Ascending aorta (tissue), 2 donors: ENCODE measurements at regions not wholly inside any gene's neighbourhood (a gene's known extent, or its start where the extent isn't known, plus 50 kb on each side); places are given as distances from the start of the nearest gene placed in this dataset.

Experiments
- DNase-seq, 2 donors: peaks; one replicate each; pipeline ENCODE4 v3.0.0-alpha.2; 2019; ENCODE audit warnings: low spot score in 2 of 2
- H3K27ac ChIP-seq, 2 donors: fragments of 200-600 bp; sonication (generic); one replicate each; pipeline ENCODE4 v1.5.1; 2016 to 2017; ENCODE audit warnings: mild to moderate bottlenecking in 1 of 2
- H3K27me3 ChIP-seq: fragments of 200-600 bp; sonication (generic); one replicate; pipeline ENCODE4 v1.5.1; 2017
- H3K36me3 ChIP-seq, 2 donors: fragments of 200-600 bp; sonication (generic); one replicate each; pipeline ENCODE4 v1.5.1; 2016
- H3K4me1 ChIP-seq, 2 donors: fragments of 200-600 bp; sonication (generic); one replicate each; pipeline ENCODE4 v1.5.1; 2016 to 2017; ENCODE audit warnings: mild to moderate bottlenecking in 1 of 2
- H3K4me3 ChIP-seq, 2 donors: fragments of 200-600 bp; sonication (generic); one replicate each; pipeline ENCODE4 v1.5.1; 2016 to 2017; ENCODE audit warnings: mild to moderate bottlenecking in 1 of 2
- H3K9me3 ChIP-seq, 2 donors: fragments of 200-600 bp; sonication (generic); one replicate each; pipeline ENCODE4 v1.5.1; 2016
- intact Hi-C: fragments of 100-400 bp; cut with DNase I; formaldehyde crosslinking; loops from one replicate; pipeline ENCODE4 v1.15.1; 2023
- TF ChIP-seq, protein P1 (sequence below), 3 experiments: fragments of 200-600 bp in 2 of 3; fragments of 450-650 bp in 1 of 3; sonication (generic) in 2 of 3; IDR thresholded peaks; one replicate each; pipeline ENCODE4 v1.5.1; 2016 to 2019; ENCODE audit warnings: antibody characterized with exemption in 3 of 3, mild to moderate bottlenecking in 1 of 3, moderate library complexity in 1 of 3

DNA sequence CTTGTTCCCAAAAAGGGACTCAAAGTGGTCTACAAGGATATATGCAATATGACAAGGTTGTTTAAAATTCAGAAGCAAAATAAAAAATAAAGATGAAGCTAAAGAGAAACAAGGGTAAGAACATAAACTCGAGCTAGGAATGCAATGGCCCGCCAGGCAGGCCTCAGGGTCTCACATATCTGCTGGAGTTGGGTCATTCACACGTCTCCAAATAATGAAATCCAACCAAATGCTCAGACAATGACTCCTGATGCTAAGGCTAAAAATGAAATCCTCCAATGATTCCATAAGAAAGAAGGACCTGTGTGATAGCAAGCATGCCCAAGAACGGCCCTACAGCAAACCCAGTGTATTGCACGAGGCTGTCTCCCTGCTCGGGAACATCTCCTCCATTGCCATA is 153.3 kb upstream of the ETS2 start:
- Histone ChIP-seq H3K27ac (peak overlapping the region; percentile 68 to 71), H3K4me3 (no peak overlapping the region), H3K9me3 (no peaks in the 10 kb centered on the region), H3K4me1 (peaks cover 4 to 36% of the 10 kb centered on the region in 2 donors), H3K27me3 (no peaks in the 10 kb centered on the region), H3K36me3 (no peaks in the 10 kb centered on the region)
- intact Hi-C loops: loop anchor here (2.0 kb wide), 1 partner anchor 16 kb away; no protein-coding TSS in a partner anchor
- TF ChIP-seq, protein P1, sequence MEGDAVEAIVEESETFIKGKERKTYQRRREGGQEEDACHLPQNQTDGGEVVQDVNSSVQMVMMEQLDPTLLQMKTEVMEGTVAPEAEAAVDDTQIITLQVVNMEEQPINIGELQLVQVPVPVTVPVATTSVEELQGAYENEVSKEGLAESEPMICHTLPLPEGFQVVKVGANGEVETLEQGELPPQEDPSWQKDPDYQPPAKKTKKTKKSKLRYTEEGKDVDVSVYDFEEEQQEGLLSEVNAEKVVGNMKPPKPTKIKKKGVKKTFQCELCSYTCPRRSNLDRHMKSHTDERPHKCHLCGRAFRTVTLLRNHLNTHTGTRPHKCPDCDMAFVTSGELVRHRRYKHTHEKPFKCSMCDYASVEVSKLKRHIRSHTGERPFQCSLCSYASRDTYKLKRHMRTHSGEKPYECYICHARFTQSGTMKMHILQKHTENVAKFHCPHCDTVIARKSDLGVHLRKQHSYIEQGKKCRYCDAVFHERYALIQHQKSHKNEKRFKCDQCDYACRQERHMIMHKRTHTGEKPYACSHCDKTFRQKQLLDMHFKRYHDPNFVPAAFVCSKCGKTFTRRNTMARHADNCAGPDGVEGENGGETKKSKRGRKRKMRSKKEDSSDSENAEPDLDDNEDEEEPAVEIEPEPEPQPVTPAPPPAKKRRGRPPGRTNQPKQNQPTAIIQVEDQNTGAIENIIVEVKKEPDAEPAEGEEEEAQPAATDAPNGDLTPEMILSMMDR (IDR thresholded peaks at IDR 0.05): no peak
- DNase-seq: no peak

DNA sequence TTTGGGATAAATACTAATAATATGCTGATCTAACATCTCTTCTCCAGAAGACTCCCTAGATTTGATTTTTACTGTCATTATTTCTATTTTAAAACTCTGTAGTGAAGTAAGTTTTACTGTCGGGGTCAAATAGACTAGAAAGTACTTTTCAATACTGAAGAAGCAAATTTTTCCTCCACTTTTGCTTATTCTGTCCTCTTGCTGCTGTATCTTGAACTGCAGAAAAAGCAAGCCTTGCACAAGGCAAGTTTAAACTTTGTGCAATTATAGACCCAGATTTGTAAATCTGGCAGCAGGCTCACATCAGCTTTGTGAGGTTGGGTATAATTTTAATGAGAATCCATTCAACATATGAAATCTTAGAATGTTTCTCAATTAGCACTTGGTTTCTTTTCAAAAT is 151.1 kb upstream of the ETS2 start:
- no peak for DNase-seq
- peak overlapping the region; percentile 92 to 96 for H3K27ac ChIP-seq
- H3K9me3 ChIP-seq: no peaks in the 10 kb centered on the region
- no peaks in the 10 kb centered on the region for H3K36me3 ChIP-seq
- intact Hi-C loops: no loop called here
- H3K4me3 ChIP-seq: peak overlapping the region in 1 of 2 donors; percentile 2
- H3K27me3 ChIP-seq: no peaks in the 10 kb centered on the region
- TF ChIP-seq, protein P1 (IDR thresholded peaks at IDR 0.05): peak; percentile 37 to 70 (median 54)
- peaks cover 4 to 21% of the 10 kb centered on the region in 2 donors for H3K4me1 ChIP-seq

DNA sequence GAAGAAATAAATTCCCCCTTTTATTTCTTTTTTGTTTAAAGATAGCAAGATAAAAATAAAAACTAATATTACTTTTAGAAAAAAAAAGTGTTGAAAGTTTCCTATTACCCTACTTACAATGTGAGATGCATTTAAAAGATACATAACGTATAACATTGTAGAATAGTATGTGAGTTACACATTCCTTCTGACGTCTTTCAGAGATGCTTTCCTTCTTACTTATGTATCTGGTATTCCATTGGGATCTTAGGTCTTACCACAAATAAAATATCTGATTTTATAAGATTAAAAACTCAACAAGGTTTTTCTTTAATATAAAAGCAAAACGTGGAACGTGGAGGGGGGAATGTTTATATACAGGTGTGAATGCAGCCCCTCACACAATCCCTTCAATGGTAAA is 147.2 kb upstream of the ETS2 start:
- H3K4me1 ChIP-seq: peaks cover 0 to 14% of the 10 kb centered on the region in 2 donors
- H3K36me3 ChIP-seq: no peaks in the 10 kb centered on the region
- no peaks in the 10 kb centered on the region for H3K27me3 ChIP-seq
- peak overlapping the region; percentile 64 to 82 for H3K4me3 ChIP-seq
- TF ChIP-seq, protein P1 (IDR thresholded peaks at IDR 0.05): no peak
- peak overlapping the region; percentile 92 to 96 for H3K27ac ChIP-seq
- H3K9me3 ChIP-seq: no peaks in the 10 kb centered on the region
- intact Hi-C loops: loop anchor here (5.0 kb wide), 1 partner anchor 271 kb away; no protein-coding TSS in a partner anchor
- no peak for DNase-seq

DNA sequence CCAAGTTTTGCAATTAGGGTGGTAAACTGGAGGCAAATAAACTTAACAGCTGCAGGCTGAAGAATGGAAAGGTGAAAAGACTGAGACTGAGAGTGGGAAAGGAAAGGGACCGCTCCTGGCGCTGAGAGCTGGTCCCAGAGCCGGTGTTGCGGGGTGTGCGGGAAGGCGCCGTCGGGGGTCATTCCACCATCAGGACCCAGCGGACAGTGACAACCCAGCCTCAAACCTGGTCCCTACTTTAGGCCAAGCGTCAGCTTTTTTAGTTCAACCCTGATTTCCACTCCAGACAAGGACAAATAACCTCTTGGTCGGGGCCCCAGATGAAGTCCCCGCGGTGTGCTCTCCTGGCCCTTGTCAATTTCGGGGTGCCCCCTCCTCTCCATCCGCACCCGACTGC is 145.8 kb upstream of the ETS2 start:
- peak overlapping the region; percentile 64 to 82 for H3K4me3 ChIP-seq
- TF ChIP-seq, protein P1 (IDR thresholded peaks at IDR 0.05): no peak
- intact Hi-C loops: loop anchor here (2.0 to 10.0 kb wide), 4 partner anchors 52 to 475 kb away; no protein-coding TSS in a partner anchor
- H3K9me3 ChIP-seq: no peaks in the 10 kb centered on the region
- H3K27me3 ChIP-seq: no peaks in the 10 kb centered on the region
- H3K4me1 ChIP-seq: peaks cover 0 to 14% of the 10 kb centered on the region in 2 donors
- no peak for DNase-seq
- peak overlapping the region; percentile 92 to 96 for H3K27ac ChIP-seq
- H3K36me3 ChIP-seq: no peaks in the 10 kb centered on the region

DNA sequence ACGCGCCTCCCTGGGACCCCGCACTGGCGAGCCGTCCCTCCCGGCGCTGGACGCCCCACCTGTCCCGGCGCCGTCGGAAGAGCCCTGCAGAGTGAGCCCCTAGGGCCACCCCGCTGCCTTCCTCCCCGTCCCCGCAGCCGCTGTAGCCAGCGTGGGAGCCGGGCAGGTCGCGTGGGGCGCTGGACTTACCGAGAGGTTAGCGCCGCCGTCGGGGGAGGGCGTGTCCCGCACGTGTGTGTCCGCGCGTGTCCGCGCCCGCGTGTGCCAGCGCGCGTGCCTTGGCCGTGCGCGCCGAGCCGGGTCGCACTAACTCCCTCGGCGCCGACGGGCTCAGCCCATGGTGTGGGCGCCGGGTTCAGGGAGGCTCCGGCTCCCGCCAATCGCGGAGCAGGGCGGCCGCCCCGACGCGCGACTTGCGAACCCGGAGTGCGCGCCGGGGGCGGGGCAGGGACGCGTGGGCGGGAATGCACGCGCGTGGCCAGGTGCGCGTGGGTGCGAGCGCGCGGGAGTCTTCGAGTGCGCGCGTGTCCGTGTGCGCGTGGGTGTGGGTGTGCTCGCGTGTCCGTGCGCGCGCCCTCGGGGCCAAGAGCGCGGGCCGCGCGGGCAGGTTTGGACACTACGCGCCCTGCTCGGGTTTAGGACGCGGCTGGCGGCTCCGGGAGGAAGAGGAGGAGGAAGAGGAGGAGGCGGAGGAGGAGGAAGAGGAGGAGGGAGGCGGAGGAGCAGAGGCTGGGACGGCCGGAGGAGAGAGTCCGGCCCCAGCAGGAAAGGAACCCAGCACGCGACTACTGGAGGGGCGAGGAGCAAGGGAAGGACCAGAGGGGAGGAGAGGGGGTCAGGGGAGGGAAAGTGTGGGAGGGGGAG is 145.2 kb upstream of the ETS2 start:
- no peaks in the 10 kb centered on the region for H3K27me3 ChIP-seq
- DNase-seq: peak in 1 of 2 donors; percentile 89
- H3K4me3 ChIP-seq: peak overlapping the region; percentile 64 to 82
- H3K36me3 ChIP-seq: no peaks in the 10 kb centered on the region
- peak overlapping the region; percentile 92 to 96 for H3K27ac ChIP-seq
- no peaks in the 10 kb centered on the region for H3K9me3 ChIP-seq
- peaks cover 0 to 10% of the 10 kb centered on the region in 2 donors for H3K4me1 ChIP-seq
- TF ChIP-seq, protein P1 (IDR thresholded peaks at IDR 0.05): no peak
- intact Hi-C loops: loop anchor here (2.0 to 10.0 kb wide), 3 partner anchors 52 to 474 kb away; no protein-coding TSS in a partner anchor
